Cerebellar cortex (tissue), 1 donor: ENCODE measurements at regions not wholly inside any gene's neighbourhood (a gene's known extent, or its start where the extent isn't known, plus 50 kb on each side); places are given as distances from the start of the nearest gene placed in this dataset.
A peak's percentile ranks its signal among the peaks of the same experiment; 100 is the strongest.

Experiments used
- DNase-seq: peaks from one replicate; pipeline ENCODE4 v3.0.0-alpha.2; 2015; ENCODE audit warnings: low spot score

- no peak for DNase-seq
Measured at GRCh38 chr3:188940573-188940932, 231.2 kb upstream of the TPRG1 start.

- no peak for DNase-seq
Measured at GRCh38 chr3:188941103-188941502, 230.7 kb upstream of the TPRG1 start.

- DNase-seq = no peak
Measured at GRCh38 chr3:188942191-188942590, 229.6 kb upstream of the TPRG1 start.

- DNase-seq = no peak
Measured at GRCh38 chr3:188943591-188943990, 228.2 kb upstream of the TPRG1 start.

GRCh38 chr3:188944108-188944507, 227.7 kb upstream of the TPRG1 start:
- no peak for DNase-seq

- DNase-seq = peak; percentile 47
Measured at GRCh38 chr3:188946351-188947240, 225.2 kb upstream of the TPRG1 start.

- peak; percentile 98 for DNase-seq
Measured at GRCh38 chr3:188947401-188948280, 224.1 kb upstream of the TPRG1 start.

- peak; percentile 32 for DNase-seq
Measured at GRCh38 chr3:188948281-188948996, 223.3 kb upstream of the TPRG1 start.

- no peak for DNase-seq
Measured at GRCh38 chr3:188948997-188949389, 222.8 kb upstream of the TPRG1 start.

- no peak for DNase-seq
Measured at GRCh38 chr3:188949456-188949855, 222.3 kb upstream of the TPRG1 start.

- DNase-seq = no peak
Measured at GRCh38 chr3:188949996-188950395, 221.8 kb upstream of the TPRG1 start.

- no peak for DNase-seq
Measured at GRCh38 chr3:188950832-188951489, 220.8 kb upstream of the TPRG1 start.

GRCh38 chr3:188951734-188952133, 220.0 kb upstream of the TPRG1 start:
- no peak for DNase-seq

GRCh38 chr3:188954590-188955208, 217.1 kb upstream of the TPRG1 start:
- peak; percentile 94 for DNase-seq

- no peak for DNase-seq
Measured at GRCh38 chr3:188955919-188956318, 215.9 kb upstream of the TPRG1 start.

GRCh38 chr3:188956839-188957489, 214.8 kb upstream of the TPRG1 start:
- peak; percentile 77 for DNase-seq

GRCh38 chr3:188959013-188959412, 212.8 kb upstream of the TPRG1 start:
- no peak for DNase-seq

GRCh38 chr3:188962253-188963247, 209.2 kb upstream of the TPRG1 start:
- no peak for DNase-seq

GRCh38 chr3:188964957-188965356, 206.8 kb upstream of the TPRG1 start:
- DNase-seq = no peak

- no peak for DNase-seq
Measured at GRCh38 chr3:188972310-188972709, 199.5 kb upstream of the TPRG1 start.
